ENCODE measurements at regions not wholly inside any gene's neighbourhood (a gene's known extent, or its start where the extent isn't known, plus 50 kb on each side); places are given as distances from the start of the nearest gene placed in this dataset.

DNA sequence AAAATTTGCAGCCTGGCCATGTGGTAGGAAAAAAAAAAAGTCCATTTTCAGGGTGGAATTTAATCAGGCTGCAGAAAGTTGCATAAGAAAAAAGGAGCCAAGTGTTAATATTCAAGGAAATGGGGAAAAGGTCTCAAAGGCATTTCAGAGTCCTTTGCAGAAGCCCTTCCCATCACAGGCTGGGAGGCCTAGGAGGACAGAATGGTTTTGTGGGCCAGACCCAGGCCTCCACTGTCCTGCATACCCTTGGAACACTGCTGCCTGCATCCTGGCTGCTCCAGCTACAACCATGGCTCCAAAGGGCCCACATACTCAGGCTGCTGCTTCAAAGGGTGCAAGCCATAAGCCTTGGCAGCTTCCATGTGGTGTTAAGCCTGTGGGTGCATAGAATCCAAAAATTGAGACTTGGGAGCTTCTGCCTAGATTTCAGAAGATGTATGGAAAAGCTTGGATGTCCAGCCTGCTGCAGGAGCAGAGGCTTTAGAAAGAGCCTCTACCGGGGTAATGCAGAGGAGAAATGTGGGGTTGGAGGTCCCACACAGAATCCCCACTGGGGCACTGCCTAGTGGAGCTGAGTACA, 239.0 kb upstream of the STXBP5 start (continued):
- TF ChIP-seq, protein P1, sequence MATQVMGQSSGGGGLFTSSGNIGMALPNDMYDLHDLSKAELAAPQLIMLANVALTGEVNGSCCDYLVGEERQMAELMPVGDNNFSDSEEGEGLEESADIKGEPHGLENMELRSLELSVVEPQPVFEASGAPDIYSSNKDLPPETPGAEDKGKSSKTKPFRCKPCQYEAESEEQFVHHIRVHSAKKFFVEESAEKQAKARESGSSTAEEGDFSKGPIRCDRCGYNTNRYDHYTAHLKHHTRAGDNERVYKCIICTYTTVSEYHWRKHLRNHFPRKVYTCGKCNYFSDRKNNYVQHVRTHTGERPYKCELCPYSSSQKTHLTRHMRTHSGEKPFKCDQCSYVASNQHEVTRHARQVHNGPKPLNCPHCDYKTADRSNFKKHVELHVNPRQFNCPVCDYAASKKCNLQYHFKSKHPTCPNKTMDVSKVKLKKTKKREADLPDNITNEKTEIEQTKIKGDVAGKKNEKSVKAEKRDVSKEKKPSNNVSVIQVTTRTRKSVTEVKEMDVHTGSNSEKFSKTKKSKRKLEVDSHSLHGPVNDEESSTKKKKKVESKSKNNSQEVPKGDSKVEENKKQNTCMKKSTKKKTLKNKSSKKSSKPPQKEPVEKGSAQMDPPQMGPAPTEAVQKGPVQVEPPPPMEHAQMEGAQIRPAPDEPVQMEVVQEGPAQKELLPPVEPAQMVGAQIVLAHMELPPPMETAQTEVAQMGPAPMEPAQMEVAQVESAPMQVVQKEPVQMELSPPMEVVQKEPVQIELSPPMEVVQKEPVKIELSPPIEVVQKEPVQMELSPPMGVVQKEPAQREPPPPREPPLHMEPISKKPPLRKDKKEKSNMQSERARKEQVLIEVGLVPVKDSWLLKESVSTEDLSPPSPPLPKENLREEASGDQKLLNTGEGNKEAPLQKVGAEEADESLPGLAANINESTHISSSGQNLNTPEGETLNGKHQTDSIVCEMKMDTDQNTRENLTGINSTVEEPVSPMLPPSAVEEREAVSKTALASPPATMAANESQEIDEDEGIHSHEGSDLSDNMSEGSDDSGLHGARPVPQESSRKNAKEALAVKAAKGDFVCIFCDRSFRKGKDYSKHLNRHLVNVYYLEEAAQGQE (IDR thresholded peaks at IDR 0.05; ENCODE audit: low read depth, low read length): no peak
- TF ChIP-seq NR2C2 (IDR thresholded peaks at IDR 0.05; ENCODE audit: borderline replicate concordance, control insufficient read depth, insufficient read length, low read depth) (no peak), ATF7 (IDR thresholded peaks at IDR 0.05; ENCODE audit: low read depth) (no peak), CREB1 (IDR thresholded peaks at IDR 0.05; ENCODE audit: low read depth) (no peak), ASH2L (IDR thresholded peaks at IDR 0.05; ENCODE audit: borderline replicate concordance, low read depth) (no peak)
- TF ChIP-seq, protein P2, sequence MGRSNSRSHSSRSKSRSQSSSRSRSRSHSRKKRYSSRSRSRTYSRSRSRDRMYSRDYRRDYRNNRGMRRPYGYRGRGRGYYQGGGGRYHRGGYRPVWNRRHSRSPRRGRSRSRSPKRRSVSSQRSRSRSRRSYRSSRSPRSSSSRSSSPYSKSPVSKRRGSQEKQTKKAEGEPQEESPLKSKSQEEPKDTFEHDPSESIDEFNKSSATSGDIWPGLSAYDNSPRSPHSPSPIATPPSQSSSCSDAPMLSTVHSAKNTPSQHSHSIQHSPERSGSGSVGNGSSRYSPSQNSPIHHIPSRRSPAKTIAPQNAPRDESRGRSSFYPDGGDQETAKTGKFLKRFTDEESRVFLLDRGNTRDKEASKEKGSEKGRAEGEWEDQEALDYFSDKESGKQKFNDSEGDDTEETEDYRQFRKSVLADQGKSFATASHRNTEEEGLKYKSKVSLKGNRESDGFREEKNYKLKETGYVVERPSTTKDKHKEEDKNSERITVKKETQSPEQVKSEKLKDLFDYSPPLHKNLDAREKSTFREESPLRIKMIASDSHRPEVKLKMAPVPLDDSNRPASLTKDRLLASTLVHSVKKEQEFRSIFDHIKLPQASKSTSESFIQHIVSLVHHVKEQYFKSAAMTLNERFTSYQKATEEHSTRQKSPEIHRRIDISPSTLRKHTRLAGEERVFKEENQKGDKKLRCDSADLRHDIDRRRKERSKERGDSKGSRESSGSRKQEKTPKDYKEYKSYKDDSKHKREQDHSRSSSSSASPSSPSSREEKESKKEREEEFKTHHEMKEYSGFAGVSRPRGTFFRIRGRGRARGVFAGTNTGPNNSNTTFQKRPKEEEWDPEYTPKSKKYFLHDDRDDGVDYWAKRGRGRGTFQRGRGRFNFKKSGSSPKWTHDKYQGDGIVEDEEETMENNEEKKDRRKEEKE (IDR thresholded peaks at IDR 0.05): no peak

All from GM12878 (cell line).